Activated T-helper 2 cell treated with anti-CD3 and anti-CD28 coated beads, Interferon-gamma antibody, Interleukin-2, Interleukin-4, amounts not matched to agents 10 μg/mL and 5 μg/mL and 100 μg/mL, durations not matched to agents 14 hours and 24 hours and 36 hours (primary cell): ENCODE measurements at regions not wholly inside any gene's neighbourhood (a gene's known extent, or its start where the extent isn't known, plus 50 kb on each side); places are given as distances from the start of the nearest gene placed in this dataset.
A peak's percentile ranks its signal among the peaks of the same experiment; 100 is the strongest.

Experiments used
- DNase-seq: peaks from one replicate; pipeline ENCODE4 v3.0.0; 2021; ENCODE audit warnings: low spot score
- H3K27ac Mint-ChIP-seq: one replicate; pipeline ENCODE4 v1.8.0; 2021; ENCODE audit warnings: mixed read lengths
- H3K27me3 Mint-ChIP-seq: one replicate; pipeline ENCODE4 v1.8.0; 2021; ENCODE audit warnings: low read depth, mixed read lengths
- H3K36me3 Mint-ChIP-seq: one replicate; pipeline ENCODE4 v1.8.0; 2021; ENCODE audit warnings: low read depth, mixed read lengths
- H3K4me1 Mint-ChIP-seq: one replicate; pipeline ENCODE4 v1.8.0; 2021; ENCODE audit warnings: low read depth, mixed read lengths
- H3K4me3 Mint-ChIP-seq: one replicate; pipeline ENCODE4 v1.8.0; 2021; ENCODE audit warnings: low read depth, mild to moderate bottlenecking, moderate library complexity, mixed read lengths
- H3K9me3 Mint-ChIP-seq: one replicate; pipeline ENCODE4 v1.8.0; 2021; ENCODE audit warnings: mixed read lengths
- intact Hi-C: fragments of 100-400 bp; cut with micrococcal nuclease; formaldehyde crosslinking; loops from one replicate; pipeline ENCODE4 v1.15.1; 2023

- DNase-seq = peak; percentile 40
- Mint-ChIP-seq H3K4me1 (peaks cover 76% of the 10 kb centered on the region), H3K9me3 (no peaks in the 10 kb centered on the region), H3K27ac (peak overlapping the region; percentile 90), H3K36me3 (peaks cover 4% of the 10 kb centered on the region), H3K27me3 (no peaks in the 10 kb centered on the region), H3K4me3 (peak overlapping the region; percentile 73)
- intact Hi-C loops = loop anchor here (10.0 kb wide), 1 partner anchor 955 kb away; no protein-coding TSS in a partner anchor
These were observed 154.1 kb upstream of the LPP start for GRCh38 chr3:187999821-188000220.

- H3K36me3 Mint-ChIP-seq = peaks cover 4% of the 10 kb centered on the region
- H3K27me3 Mint-ChIP-seq = no peaks in the 10 kb centered on the region
- H3K9me3 Mint-ChIP-seq = no peaks in the 10 kb centered on the region
- no peak for DNase-seq
- H3K4me3 Mint-ChIP-seq = peak overlapping the region; percentile 73
- intact Hi-C loops = no loop called here
- peaks cover 70% of the 10 kb centered on the region for H3K4me1 Mint-ChIP-seq
- H3K27ac Mint-ChIP-seq = peak overlapping the region; percentile 90
These were observed 153.5 kb upstream of the LPP start for GRCh38 chr3:188000361-188000861.

- peaks cover 65% of the 10 kb centered on the region for H3K4me1 Mint-ChIP-seq
- no peak for DNase-seq
- no peaks in the 10 kb centered on the region for H3K27me3 Mint-ChIP-seq
- intact Hi-C loops = no loop called here
- no peaks in the 10 kb centered on the region for H3K9me3 Mint-ChIP-seq
- H3K27ac Mint-ChIP-seq = no peak overlapping the region
- no peak overlapping the region for H3K4me3 Mint-ChIP-seq
- H3K36me3 Mint-ChIP-seq = peaks cover 4% of the 10 kb centered on the region
These were observed 152.9 kb upstream of the LPP start for GRCh38 chr3:188001093-188001492.

GRCh38 chr3:188001926-188002325, 152.0 kb upstream of the LPP start:
- Mint-ChIP-seq H3K27me3 (no peaks in the 10 kb centered on the region), H3K4me1 (peaks cover 63% of the 10 kb centered on the region), H3K4me3 (no peak overlapping the region), H3K36me3 (peaks cover 4% of the 10 kb centered on the region), H3K9me3 (no peaks in the 10 kb centered on the region), H3K27ac (no peak overlapping the region)
- intact Hi-C loops = no loop called here
- no peak for DNase-seq

GRCh38 chr3:188002626-188003138, 151.3 kb upstream of the LPP start:
- no peak for DNase-seq
- H3K4me3 Mint-ChIP-seq = no peak overlapping the region
- H3K4me1 Mint-ChIP-seq = peaks cover 59% of the 10 kb centered on the region

GRCh38 chr3:188003188-188004171, 150.5 kb upstream of the LPP start:
- no peak overlapping the region for H3K4me3 Mint-ChIP-seq
- H3K36me3 Mint-ChIP-seq = peaks cover 4% of the 10 kb centered on the region
- intact Hi-C loops = no loop called here
- no peak for DNase-seq
- no peaks in the 10 kb centered on the region for H3K9me3 Mint-ChIP-seq
- no peaks in the 10 kb centered on the region for H3K27me3 Mint-ChIP-seq
- no peak overlapping the region for H3K27ac Mint-ChIP-seq
- H3K4me1 Mint-ChIP-seq = peaks cover 55% of the 10 kb centered on the region

More at GRCh38 chr3:188002626-188003138, 151.3 kb upstream of the LPP start:
- H3K27me3 Mint-ChIP-seq = no peaks in the 10 kb centered on the region
- no peaks in the 10 kb centered on the region for H3K9me3 Mint-ChIP-seq
- H3K36me3 Mint-ChIP-seq = peaks cover 4% of the 10 kb centered on the region
- H3K27ac Mint-ChIP-seq = no peak overlapping the region
- intact Hi-C loops = no loop called here

- Mint-ChIP-seq H3K4me1 (peaks cover 27% of the 10 kb centered on the region), H3K36me3 (peaks cover 4% of the 10 kb centered on the region), H3K27me3 (peaks cover 4% of the 10 kb centered on the region), H3K9me3 (peaks cover 9% of the 10 kb centered on the region), H3K27ac (no peak overlapping the region), H3K4me3 (no peak overlapping the region)
- DNase-seq = no peak
- intact Hi-C loops = no loop called here
These were observed 147.1 kb upstream of the LPP start for GRCh38 chr3:188006726-188007393.

- Mint-ChIP-seq H3K27me3 (peaks cover 12% of the 10 kb centered on the region), H3K4me3 (no peak overlapping the region), H3K36me3 (peaks cover 4% of the 10 kb centered on the region), H3K9me3 (peaks cover 17% of the 10 kb centered on the region), H3K27ac (peak overlapping the region; percentile 23), H3K4me1 (peaks cover 21% of the 10 kb centered on the region)
- intact Hi-C loops = no loop called here
- DNase-seq = no peak
These were observed 146.1 kb upstream of the LPP start for GRCh38 chr3:188007897-188008296.

- intact Hi-C loops = no loop called here
- peaks cover 12% of the 10 kb centered on the region for H3K27me3 Mint-ChIP-seq
These were observed 145.3 kb upstream of the LPP start for GRCh38 chr3:188008582-188009213.

GRCh38 chr3:188010478-188010877, 143.5 kb upstream of the LPP start:
- no peak for DNase-seq

More at GRCh38 chr3:188008582-188009213, 145.3 kb upstream of the LPP start:
- no peak overlapping the region for H3K4me3 Mint-ChIP-seq
- H3K9me3 Mint-ChIP-seq = peaks cover 17% of the 10 kb centered on the region
- DNase-seq = no peak
- H3K36me3 Mint-ChIP-seq = peaks cover 4% of the 10 kb centered on the region
- H3K4me1 Mint-ChIP-seq = peaks cover 16% of the 10 kb centered on the region
- H3K27ac Mint-ChIP-seq = no peak overlapping the region

GRCh38 chr3:188019727-188020126, 134.2 kb upstream of the LPP start:
- DNase-seq = no peak
- peaks cover 10% of the 10 kb centered on the region for H3K4me1 Mint-ChIP-seq
- H3K9me3 Mint-ChIP-seq = peaks cover 13% of the 10 kb centered on the region
- peaks cover 4% of the 10 kb centered on the region for H3K36me3 Mint-ChIP-seq
- intact Hi-C loops = no loop called here
- peaks cover 22% of the 10 kb centered on the region for H3K27me3 Mint-ChIP-seq
- no peak overlapping the region for H3K27ac Mint-ChIP-seq
- H3K4me3 Mint-ChIP-seq = no peak overlapping the region

More at GRCh38 chr3:188010478-188010877, 143.5 kb upstream of the LPP start:
- no peak overlapping the region for H3K27ac Mint-ChIP-seq
- H3K4me1 Mint-ChIP-seq = peaks cover 16% of the 10 kb centered on the region
- H3K27me3 Mint-ChIP-seq = peaks cover 18% of the 10 kb centered on the region
- H3K36me3 Mint-ChIP-seq = peaks cover 4% of the 10 kb centered on the region
- no peak overlapping the region for H3K4me3 Mint-ChIP-seq
- intact Hi-C loops = no loop called here
- H3K9me3 Mint-ChIP-seq = peaks cover 17% of the 10 kb centered on the region

- DNase-seq = no peak
- Mint-ChIP-seq H3K9me3 (peaks cover 13% of the 10 kb centered on the region), H3K4me1 (peaks cover 10% of the 10 kb centered on the region), H3K27ac (no peak overlapping the region), H3K27me3 (peaks cover 16% of the 10 kb centered on the region), H3K4me3 (no peak overlapping the region), H3K36me3 (peaks cover 4% of the 10 kb centered on the region)
- intact Hi-C loops = no loop called here
These were observed 132.9 kb upstream of the LPP start for GRCh38 chr3:188021041-188021440.
